Mammary epithelial cell (primary cell): ENCODE measurements at regions not wholly inside any gene's neighbourhood (a gene's known extent, or its start where the extent isn't known, plus 50 kb on each side); places are given as distances from the start of the nearest gene placed in this dataset.
"Not testable (repeated sequence)": the region's sequence is repeated elsewhere in the genome, so short reads cannot be mapped to it uniquely, and the experiment has no call there.

Experiments used
- EZH2 ChIP-seq: IDR thresholded peaks from 2 replicates; pipeline ENCODE4 v1.6.1; 2012; ENCODE audit warnings: low read length, inconsistent platforms, borderline replicate concordance
- TF ChIP-seq, protein P1 (sequence below), 2 donors: IDR thresholded peaks in 1 of 2; conservative IDR thresholded peaks in 1 of 2; 2 replicates each; pipeline ENCODE4 v1.5.1; 2011 to 2012; ENCODE audit warnings: inconsistent platforms in 2 of 2, low read length in 2 of 2, mild to moderate bottlenecking in 2 of 2, control low read depth in 1 of 2, low read depth in 1 of 2; ENCODE audit not compliant: insufficient read depth in 1 of 2; ENCODE audit errors: extremely low read depth in 1 of 2

DNA sequence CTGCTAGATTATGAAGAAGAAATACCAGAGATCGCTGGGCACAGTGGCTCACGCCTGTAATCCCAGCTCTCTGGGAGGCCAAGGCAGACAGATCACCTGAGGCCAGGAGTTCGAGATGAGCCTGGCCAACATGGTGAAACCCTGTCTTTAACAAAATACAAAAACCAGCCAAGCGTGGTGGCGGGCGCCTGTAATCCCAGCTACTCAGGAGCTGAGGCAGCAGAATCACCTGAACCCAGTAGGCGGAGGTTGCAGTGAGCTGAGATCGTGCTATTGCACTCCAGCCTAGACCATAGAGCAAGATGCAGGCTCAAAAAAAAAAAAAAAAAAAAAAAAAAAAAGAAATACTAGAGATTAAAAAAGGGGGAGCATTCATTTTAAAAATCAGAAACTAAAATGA lies 159.7 kb upstream of the SH3BP4 start:
- TF ChIP-seq, protein P1, sequence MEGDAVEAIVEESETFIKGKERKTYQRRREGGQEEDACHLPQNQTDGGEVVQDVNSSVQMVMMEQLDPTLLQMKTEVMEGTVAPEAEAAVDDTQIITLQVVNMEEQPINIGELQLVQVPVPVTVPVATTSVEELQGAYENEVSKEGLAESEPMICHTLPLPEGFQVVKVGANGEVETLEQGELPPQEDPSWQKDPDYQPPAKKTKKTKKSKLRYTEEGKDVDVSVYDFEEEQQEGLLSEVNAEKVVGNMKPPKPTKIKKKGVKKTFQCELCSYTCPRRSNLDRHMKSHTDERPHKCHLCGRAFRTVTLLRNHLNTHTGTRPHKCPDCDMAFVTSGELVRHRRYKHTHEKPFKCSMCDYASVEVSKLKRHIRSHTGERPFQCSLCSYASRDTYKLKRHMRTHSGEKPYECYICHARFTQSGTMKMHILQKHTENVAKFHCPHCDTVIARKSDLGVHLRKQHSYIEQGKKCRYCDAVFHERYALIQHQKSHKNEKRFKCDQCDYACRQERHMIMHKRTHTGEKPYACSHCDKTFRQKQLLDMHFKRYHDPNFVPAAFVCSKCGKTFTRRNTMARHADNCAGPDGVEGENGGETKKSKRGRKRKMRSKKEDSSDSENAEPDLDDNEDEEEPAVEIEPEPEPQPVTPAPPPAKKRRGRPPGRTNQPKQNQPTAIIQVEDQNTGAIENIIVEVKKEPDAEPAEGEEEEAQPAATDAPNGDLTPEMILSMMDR (conservative IDR thresholded peaks at IDR 0.05 in 1 of 2, IDR thresholded peaks at IDR 0.05 in 1 of 2; ENCODE audit: extremely low read depth in 1 of 2, insufficient read depth in 1 of 2, low read depth in 1 of 2, low read length in 2 of 2) = not testable (repeated sequence)
- not testable (repeated sequence) for TF ChIP-seq EZH2
